Retinal pigment epithelial cell (primary cell): ENCODE measurements at regions not wholly inside any gene's neighbourhood (a gene's known extent, or its start where the extent isn't known, plus 50 kb on each side); places are given as distances from the start of the nearest gene placed in this dataset.

ENCODE experiments used
- DNase-seq: peaks from one replicate; pipeline ENCODE4 v3.0.0-alpha.2; 2010; ENCODE audit warnings: low read depth
- H3K4me3 ChIP-seq: 2 replicates; pipeline ENCODE4 v1.5.1; 2011; ENCODE audit warnings: mild to moderate bottlenecking, low read length, control low read depth, moderate library complexity
- TF ChIP-seq, protein P1 (sequence below): conservative IDR thresholded peaks from 2 replicates; pipeline ENCODE4 v1.5.1; 2011; ENCODE audit warnings: low read depth, low read length, control low read depth, inconsistent platforms

DNA sequence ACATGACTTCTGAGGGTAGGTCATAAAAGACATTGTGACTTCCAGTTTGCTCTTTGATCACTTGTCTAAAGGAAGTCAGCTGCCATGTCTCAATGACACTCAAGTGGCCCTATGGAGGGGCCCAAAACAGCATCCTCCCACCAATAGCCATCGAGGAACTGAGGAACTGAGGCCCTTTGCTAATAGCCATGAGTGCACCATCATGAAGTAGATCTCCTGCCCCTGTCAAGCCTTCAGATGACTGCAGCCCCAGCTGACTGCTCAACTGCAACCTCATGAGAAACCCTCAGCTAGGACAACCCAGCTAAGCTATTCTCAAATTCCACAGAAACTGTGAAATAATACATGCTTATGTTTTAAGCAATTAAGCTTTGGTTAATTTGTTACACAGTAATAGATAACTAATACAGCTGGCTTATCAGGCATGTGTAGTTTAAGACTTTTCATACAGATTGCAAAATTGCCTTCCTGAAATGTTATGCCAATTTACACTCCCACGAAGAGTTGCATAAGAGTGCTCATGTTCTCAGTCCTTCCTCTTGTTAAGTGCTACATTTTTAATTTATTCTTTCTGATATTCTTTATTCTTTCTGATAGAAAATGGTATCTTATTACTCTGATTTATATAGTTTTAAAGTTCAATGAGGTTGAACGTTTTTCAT, 105.6 kb upstream of the NDUFV2 start:
- TF ChIP-seq, protein P1, sequence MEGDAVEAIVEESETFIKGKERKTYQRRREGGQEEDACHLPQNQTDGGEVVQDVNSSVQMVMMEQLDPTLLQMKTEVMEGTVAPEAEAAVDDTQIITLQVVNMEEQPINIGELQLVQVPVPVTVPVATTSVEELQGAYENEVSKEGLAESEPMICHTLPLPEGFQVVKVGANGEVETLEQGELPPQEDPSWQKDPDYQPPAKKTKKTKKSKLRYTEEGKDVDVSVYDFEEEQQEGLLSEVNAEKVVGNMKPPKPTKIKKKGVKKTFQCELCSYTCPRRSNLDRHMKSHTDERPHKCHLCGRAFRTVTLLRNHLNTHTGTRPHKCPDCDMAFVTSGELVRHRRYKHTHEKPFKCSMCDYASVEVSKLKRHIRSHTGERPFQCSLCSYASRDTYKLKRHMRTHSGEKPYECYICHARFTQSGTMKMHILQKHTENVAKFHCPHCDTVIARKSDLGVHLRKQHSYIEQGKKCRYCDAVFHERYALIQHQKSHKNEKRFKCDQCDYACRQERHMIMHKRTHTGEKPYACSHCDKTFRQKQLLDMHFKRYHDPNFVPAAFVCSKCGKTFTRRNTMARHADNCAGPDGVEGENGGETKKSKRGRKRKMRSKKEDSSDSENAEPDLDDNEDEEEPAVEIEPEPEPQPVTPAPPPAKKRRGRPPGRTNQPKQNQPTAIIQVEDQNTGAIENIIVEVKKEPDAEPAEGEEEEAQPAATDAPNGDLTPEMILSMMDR = no peak
- no peak overlapping the region for H3K4me3 ChIP-seq
- no peak for DNase-seq

DNA sequence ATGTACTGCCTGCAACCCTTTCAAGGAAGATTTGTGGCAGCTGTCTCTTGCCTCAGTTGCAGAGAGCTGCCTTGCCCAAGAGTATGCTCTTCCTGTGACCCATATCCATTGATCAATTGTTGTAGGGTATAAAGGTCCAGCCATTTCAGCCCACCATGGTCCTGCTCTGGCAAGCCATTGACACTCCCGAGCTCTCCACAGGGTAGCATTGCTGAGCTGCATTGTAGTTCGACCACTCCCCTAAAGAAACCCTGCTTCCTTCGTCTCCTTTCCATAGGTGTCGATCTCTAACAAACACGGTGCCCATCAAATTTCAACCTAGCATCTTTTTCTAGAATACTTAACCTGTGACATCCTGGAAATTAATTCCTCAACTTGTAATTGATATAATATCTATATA, 104.9 kb upstream of the NDUFV2 start:
- no peak for DNase-seq
- H3K4me3 ChIP-seq = no peak overlapping the region
- TF ChIP-seq, protein P1 = no peak

DNA sequence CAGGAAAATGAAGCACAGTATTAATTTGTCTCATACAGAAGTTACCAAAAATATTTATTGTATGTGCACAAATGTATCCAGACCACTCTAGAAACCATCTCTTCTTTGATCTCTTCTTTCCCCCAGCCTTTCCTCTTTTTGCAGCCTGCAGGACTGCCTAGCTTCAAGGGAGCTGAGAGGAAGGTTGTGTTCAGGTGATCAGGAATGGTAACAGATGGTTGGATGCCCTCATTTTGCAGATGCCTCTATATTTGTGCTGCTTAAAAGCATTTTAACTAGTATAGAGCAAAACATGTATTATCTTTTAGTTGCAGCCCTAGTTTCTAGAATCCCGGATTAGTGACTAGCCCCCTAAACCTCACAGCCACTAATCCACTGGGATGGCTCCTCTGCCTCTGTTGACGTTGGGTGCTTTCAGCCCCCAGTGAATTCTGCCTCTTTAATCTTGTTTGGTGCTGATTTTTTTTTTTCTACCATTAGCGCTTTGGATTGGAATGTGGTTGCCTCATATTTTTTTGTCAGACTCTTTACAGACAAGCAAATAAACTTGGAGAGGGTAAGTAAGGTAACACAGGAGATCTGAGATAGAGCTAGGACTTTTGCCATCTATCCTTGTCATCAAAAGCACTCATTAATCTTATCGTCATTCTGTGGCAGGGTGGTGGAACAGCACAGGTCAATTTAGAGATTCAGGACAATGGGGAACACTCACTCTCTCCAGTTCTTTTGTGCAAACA, 103.8 kb upstream of the NDUFV2 start:
- H3K4me3 ChIP-seq = no peak overlapping the region
- peak; percentile 28 for DNase-seq
- TF ChIP-seq, protein P1 = no peak

DNA sequence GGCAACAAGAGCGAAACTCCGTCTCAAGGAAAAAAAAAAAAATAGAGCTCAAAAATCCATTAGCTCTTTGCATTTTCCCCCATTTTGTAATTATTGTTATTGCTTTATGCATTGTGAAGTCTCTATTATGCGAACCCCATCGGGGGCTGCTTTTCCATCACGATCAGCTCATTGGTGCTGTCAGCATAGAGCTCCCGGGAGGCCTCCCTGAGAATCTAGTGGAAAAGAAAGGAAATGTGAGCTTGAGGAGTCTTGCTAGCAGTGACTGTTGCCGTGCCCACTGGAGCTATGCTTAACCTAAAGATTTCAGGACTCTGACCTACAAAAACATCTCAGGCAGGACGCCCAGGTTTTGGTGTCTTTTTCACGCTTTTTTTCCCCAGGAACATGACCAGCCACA, 102.6 kb upstream of the NDUFV2 start:
- no peak for DNase-seq
- H3K4me3 ChIP-seq = no peak overlapping the region
- TF ChIP-seq, protein P1 = no peak

DNA sequence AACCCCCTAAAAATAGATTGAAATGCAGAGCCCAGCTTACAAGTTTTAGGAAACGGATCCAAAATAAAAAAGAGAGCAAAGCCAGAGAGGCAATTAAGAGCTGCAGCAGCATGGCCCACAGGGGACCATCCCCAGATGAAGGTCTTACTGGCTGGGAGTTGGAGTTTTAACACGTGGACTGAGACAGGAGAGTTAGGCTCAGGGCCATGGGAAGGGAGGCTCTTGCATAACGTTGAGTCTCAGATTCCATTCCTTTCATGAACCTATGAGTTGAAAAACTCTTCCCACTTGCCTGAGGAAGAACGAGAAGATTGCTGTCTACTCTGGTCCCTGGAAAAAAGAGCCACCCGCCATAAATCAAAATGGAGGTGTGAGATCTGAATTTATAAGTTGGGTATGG, 101.8 kb upstream of the NDUFV2 start:
- DNase-seq = no peak
- TF ChIP-seq, protein P1 = no peak
- no peak overlapping the region for H3K4me3 ChIP-seq

DNA sequence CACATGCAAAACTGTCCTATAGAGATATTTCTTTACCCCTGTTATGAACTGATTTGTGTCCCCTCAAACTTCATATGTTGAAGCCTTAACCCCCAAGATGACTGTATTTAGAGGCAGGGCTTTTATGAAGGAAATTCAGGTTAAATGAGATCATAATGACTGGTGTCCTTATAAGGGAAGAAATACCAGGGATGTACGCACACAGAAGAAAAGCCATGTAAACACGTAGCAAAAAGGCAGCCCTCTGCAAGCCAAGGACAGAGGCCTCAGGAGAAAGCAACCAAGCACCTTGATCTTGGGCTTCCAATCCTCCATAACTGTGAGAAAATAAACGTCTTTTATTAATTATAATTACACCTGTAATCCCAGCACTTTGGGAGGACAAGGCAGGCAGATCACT, 101.3 kb upstream of the NDUFV2 start:
- no peak for DNase-seq
- TF ChIP-seq, protein P1 = no peak
- H3K4me3 ChIP-seq = no peak overlapping the region
